GM18909 (cell line): ENCODE measurements at regions not wholly inside any gene's neighbourhood (a gene's known extent, or its start where the extent isn't known, plus 50 kb on each side); places are given as distances from the start of the nearest gene placed in this dataset.

Experiments used
- ATAC-seq: cut with Tn5 transposase; IDR thresholded peaks from one replicate; pipeline ENCODE4 v1.9.1; 2021; ENCODE audit warnings: mild to moderate bottlenecking; ENCODE audit not compliant: unreplicated experiment, poor library complexity

DNA sequence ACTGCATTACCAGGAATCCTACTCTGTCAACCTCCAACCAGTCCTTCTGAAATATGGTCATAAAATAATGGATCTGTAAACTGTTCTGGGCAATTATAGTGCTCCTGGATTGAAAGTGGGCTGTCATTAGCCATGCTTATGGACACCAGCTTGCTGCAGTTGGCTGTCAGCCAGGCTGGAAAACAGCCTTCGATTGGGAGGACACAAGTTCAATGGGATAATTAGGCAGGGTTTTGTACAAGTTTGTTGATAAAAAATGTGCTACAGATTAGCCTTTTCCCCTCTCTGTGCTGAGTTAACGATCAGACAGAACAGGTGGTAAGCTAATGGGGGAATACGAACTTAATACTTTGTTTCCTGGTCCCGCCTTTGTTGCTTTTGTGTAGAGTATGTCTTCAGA is 413.9 kb downstream of the DUSP10 start:
- no peak for ATAC-seq

DNA sequence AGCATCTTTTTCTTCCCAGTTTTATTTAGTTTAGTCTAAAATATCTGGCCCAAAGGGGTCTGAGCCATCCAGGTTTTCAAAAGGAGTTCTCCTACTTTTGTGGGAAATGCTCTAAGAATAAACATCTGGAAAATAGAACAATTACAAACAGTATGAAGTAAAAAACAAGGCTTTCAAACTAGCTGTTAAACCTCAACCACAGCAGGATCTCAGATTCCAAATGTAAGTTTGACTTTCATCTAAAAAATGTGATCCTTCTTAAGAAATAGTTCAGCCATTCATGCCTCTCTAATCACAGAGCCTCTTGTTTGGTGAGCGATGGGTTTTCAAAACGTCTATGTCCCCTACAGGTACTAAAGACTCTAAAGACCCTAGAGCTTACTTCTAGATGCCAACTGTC is 413.5 kb downstream of the DUSP10 start:
- ATAC-seq: no peak

DNA sequence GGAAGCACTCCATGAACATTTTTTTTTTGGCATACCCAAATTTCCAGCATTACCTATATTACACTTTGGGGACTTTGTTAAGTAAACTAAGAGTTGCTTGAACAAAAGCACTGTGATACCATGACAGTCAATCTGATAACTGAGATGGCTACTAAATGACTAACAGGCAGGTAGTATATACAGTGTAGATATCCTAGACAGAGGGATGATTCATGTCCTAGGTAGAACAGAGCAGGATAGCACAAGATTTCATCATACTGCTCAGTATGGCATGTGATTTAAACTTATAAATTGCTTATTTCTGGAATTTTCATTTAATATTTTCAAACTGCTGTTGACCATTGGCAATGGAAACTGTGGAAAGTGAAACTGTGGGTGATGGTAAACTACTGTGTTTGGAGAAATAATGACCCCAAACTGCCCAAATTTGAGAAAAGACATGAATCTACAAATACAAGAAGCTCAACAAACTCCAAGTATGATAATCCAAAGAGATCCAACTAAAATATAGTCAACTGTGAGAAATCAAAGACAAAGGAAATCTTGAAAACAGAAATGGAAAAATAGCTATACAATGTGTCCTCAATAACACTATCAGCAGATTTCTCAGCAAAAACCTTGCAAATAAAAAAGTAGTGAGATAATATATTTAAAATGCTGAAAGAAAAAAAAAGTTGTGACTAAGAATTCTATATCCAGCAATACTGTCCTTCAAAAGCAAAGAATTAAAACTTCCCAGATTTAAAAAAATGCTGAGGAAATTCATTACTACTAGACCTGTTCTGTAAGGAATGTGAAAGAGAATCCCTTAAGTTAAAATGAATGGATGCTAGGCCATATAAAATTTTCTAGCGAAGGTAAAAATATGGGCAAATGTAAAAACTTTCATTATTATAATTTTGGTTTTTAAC is 410.4 kb downstream of the DUSP10 start:
- no peak for ATAC-seq

DNA sequence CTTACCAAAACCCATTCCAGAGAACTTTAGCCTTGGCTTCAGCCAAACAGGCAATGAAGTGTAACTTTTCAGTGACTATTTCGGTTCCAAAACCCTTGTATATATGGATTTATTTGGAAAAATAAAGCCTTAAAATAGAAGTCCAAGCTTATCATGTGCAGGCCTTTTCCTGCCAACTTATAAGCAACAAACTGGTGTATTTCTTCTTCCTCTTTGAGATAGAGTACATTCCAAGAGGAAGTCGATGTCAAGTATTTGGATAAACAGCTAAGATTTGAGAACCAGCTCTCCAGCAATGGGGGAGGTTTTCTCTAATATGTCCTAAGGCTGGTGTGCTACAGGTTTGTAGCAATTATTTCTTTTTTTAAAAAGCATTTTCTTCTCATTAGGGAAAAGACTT is 407.8 kb downstream of the DUSP10 start:
- ATAC-seq: no peak

DNA sequence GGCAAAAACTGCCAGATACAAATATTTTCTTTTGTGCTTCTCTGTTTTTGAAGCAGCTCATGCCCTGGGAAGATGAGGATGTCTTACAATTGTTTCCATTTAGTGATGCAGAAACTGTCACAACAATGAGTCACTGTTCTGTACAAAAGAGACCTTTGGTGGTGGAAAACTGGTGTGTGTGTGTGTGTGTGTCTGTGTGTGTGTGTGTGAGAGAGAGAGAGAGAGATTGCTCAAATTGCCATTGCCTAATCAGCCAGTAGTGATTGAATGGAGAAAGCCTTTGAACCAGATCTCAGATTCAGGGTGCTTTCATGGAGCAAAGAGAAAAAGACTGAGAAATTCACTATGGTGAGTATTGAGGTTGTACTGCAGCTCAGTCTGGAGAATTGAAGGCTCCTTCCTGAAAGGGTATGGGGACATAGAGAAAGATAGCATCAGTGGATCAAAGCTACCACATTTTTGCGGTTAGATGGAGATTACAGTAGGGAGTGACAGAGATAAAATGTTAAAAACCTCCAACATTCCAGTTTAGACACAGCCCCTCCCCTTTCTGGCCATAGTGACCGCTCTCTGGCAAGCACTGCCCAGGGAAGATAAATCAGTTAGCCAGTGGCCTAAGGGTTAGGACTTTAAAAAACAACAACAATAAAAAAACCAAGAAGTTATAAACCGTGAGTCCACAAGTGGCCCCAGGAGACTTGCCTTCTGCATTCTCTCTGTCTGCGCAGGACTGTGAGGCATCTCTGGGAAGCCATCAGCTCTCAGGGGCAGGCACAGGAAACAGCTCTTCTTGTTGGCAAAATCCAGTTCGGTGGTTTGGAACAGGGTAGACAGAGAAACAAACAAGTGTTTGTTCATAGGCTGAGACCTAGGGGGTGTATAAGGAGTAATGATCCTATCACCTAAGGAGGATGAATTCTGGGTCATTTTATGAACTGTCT is 406.5 kb downstream of the DUSP10 start:
- ATAC-seq: no peak

DNA sequence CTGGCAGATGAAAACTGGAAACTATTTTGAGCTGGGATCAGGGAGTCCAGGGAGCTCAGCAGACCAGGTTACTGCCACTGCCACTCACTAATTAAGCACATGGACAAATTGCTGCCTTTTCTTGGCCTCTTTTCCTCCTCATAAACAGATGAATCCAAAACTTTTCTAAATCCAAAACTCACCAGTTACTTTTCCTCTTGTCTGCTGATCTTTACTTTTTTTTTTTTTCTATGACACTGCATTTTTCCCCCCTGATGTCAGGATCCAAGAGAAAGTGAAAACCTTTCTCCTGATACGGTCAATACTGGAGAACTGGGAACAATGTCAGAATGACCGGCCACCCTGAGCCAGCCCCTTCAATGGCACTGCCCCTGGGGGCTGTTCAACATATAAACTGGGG is 405.8 kb downstream of the DUSP10 start:
- ATAC-seq: no peak

DNA sequence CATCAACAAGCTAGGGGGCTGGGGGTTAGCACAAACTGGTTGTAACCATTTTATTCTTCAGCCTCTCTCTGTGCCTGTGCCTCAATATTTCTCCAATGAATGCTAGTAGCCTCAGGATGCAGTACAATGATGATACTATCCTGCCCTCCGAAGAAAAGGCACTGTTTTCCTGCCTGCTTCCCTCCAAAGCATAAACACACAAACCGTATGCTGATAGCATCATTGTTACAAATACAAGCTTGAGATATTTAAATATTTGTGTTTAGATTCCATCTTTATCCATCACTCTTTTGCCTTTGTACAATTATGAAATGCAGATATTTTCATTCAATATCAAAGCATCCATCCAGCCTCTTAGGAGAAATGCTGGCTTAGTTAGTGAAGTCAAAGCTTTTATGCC is 404.8 kb downstream of the DUSP10 start:
- no peak for ATAC-seq

DNA sequence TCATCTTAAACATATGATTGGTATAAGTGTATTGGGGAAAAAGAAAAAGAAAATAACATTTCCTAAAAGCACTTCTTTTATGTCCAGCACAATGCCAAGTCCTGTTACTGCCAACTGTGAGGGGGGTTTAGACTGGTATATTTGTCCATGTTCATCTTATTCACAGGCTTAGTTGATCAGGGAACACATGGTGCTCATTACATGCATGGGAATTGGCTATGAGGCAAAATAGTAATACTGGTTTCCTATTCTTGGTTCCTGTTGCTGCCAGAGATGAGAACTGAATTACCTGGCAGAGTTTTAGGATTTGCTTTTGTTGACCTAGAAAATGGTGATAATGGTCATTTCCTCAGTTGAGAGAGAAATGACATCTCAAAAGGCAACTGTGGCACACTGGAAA is 398.8 kb downstream of the DUSP10 start:
- ATAC-seq: no peak

DNA sequence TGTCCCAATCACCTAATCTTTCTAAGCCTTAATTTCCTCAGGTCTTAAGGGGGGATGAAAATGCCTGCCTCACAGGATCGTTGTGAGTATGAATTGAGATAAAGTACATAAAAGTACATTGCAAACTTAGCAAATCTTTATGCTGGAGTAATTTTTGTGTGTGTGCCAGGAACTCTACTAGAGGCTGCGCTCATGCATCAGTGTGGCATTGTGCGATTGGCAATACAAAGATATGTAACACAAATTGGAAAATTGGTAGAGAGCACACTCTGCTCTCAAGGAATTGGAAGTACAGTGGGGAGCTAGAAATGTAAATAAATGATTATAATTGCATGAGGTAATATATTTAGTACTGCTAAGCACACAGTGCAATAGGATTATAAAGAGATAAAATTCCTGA is 398.3 kb downstream of the DUSP10 start:
- no peak for ATAC-seq

DNA sequence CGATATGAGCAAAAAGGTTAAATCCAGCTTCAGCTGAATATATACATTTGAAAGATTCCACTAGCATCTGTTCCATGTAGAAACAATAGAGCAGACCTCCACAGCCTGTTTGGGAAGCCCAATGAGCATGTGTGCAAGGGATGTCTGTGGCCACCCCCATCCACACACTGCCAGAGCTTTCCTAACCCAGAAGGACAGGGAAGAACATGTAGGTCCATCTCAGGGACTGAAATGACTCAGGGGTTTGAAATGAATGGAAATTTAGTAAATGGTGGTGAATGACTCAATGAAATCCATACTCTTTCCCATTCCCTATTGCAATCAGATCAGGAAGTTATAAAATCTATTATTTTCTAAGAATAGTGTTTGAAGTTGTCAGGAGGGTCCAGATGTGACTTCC is 397.2 kb downstream of the DUSP10 start:
- no peak for ATAC-seq

DNA sequence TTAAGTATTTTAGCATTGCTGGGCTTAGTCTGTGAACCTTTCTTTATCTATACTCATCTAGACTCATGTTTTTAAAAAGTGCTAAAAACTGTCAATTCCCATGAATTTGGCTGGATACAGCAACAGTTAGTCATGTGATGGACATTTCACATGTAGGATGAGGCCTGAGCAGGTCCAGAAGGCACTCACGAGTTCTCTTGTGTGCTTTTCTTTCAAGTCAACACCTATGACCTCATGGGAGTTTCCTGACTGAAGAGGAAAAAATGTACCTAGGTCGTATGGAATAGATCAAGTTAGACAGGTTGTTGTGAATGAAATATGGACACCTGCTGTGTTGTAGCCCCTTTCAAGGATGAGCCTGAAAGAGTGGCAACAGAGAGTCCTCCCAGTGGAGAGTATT is 394.2 kb downstream of the DUSP10 start:
- no peak for ATAC-seq

DNA sequence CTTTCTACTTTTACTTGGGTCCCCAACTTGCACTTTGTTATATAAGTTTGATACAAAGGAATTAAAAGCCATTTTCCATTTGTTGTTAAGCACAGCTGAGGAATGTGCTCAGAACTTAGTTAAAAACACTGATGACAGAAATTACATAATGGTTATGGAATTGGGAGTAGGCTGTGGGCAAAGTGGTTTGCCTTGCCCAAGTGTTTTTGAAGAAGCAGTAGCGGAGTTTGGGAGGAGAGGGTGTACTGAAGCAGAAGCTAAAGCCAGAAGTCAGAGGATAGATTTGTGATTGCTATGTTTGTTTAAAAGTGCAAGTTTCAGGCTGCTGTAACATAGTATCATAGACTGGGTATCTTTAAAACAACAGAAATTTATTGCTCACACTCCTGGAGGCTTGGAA is 391.8 kb downstream of the DUSP10 start:
- ATAC-seq: no peak

DNA sequence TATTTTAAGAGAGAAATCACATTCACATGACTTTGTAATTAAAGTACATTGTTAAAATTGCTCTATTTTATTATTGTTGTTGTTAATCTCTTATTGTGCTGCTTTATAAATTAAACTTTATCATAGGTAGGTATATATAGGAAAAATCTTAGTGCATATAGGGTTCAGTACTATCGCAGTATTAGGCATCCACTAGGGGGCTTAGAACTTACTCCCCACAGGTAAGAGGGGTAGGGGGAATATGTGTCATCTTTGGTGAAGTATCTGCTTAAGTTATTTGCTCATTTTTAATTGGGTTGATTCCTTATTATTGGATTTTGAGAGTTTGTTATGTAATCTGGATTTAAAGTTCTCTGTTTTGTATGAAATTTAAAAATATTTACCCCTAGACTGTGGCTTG is 385.2 kb downstream of the DUSP10 start:
- no peak for ATAC-seq

DNA sequence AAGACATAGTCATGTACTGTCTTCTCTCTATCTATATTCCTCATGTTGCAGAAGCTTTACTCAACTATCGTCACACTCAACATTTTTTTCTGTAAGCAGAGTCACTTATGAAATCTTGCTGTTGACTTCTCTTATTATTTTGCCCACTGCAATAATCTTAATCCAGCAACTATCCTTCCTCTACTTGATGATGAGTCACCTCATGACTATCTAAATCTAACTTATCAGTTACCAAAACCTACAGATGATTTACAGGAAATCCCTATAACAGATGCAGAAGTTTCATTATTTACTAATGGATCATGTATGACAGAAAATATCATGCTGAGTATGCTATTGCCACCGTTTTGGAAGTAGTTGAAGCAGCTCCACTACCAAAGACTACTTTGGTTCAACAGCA is 378.9 kb downstream of the DUSP10 start:
- no peak for ATAC-seq

DNA sequence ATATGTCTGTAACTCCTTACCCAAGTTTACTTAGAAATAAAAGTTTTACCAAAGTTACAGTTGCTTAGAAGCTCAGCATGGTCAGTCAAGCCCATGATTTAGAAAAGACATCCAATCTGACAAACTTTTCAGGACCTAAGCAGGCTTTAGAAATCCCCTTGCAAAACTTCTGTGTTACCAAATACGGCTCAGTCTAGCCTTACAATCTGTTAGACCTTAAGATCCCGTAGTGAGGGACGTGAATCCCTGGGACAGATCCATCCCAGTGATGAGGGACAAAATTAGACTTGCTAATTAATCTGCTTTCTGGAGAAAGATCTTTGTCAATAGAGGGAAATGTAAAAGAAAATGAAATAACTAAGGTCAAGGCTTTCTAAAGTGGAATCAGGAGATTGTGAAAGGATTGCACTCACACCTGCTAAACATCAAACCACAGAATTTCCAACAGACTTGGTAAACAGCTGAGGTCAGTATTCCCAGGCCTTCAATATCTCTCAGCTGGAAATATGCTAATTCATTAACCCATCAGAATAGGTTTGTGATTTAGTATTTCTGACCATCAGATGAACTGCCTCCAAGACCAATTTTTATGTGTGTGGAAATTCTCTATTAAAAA is 375.3 kb downstream of the DUSP10 start:
- ATAC-seq: no peak

DNA sequence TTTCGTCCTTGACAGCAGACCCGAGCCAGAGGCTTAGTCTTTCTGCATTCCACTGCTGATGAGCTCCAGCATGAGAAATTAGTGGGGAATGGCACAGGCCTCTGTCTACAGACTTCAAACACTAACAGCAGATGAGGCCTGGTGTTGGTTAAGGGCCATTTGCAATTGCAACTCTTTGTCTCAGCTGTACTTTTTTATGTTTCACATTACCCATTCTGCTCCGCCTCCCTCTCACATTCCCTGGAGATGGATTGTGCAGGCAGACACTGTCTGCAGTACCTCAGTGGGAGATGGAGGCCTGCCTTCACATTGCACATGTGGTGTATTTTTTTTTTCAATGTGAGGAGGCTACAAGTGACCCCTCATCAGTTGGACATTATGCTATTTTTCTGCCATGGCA is 370.2 kb downstream of the DUSP10 start:
- no peak for ATAC-seq

DNA sequence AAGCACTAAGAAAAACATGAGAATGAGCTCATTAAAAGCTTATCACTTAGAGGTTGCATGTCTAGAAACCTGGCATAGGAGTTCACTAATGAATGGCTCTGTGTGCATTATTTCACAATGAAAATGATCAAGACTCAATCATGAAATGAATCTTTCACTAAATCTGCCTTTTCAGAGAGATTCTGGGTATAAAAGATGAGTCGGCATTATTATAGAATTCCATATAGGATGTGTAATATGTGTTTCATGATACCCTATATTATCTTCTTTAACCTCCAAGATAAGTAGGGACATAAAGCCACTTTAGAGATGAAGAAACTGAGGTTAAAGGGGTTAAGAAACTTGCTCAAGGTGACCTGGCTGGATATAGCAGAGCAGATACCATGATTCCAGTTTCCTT is 368.1 kb downstream of the DUSP10 start:
- ATAC-seq: no peak

DNA sequence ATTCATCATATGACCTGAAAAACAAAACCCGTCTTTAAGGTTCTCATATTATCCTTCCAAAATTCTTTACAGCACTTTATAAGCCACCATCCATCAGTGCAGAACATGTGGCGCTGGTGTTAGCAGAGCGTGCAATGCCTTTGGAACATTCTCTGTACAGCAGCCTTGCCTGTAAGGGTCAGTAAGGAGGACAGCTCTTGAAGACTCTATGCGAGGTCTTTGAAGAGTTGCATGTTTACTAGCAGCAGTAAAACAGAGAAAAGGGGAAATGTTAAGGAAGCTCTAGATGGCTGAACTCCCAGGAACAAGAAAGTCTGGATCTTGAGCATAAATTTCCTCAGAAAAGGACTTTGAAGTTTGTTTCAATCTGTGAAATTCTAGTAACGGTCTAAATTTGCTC is 365.6 kb downstream of the DUSP10 start:
- ATAC-seq: no peak

DNA sequence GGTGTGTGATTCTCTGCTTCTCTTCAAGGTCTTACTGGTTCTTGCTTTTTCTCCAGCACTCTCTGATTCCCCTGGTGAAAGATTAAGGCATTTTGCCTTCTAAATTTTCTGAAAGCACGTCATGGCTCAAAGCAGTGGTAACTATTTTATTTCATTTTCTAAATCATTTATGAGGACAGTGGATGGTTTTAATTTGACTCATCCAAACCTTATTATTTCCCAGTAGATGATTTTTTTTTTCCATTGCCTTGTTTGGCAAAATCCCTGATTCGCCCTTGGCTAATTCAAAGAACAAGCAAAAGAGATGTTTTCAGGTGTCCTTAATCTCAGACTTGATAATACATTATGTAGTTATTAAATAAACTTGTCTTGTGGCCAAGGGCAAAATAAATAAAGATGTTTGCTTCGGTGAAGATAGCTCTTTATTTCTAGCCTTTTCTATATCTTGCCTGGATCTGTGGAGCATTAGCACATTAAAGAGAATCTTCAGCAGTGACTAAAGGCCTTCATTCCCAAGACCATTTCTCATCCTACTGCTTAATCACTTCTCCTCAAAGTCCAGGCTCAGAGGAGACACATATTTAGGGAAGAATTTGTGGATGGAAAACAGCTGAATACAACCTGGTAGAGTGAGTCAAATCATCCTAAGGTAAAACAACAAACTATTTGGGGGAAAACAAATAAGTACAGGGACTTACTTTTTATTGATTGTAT is 359.8 kb downstream of the DUSP10 start:
- ATAC-seq: no peak

DNA sequence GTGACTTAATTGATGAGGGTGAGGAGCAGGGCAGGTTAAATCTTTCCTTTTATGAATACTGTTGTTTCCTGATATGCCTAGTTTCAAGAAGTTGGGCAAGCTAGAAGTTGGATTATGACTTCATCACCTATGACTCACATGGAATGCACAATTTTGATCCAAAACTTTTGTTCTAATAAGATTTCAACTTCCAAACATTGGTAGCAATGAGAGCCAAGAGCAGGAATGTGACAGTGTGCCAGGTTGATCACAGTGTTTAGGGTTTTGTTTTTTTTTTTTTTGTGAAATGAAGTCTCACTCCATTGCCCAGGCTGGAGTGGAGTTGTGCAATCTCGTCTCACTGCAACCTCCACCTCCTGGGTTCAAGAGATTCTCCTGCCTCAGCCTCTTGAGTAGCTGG is 349.4 kb downstream of the DUSP10 start:
- no peak for ATAC-seq
